Ovary (tissue), 3 donors: ENCODE measurements at regions not wholly inside any gene's neighbourhood (a gene's known extent, or its start where the extent isn't known, plus 50 kb on each side); places are given as distances from the start of the nearest gene placed in this dataset.

ENCODE experiments used
- EP300 ChIP-seq: sonication (generic); formaldehyde crosslinking; IDR thresholded peaks from one replicate; pipeline ENCODE4 v1.6.1; 2017; ENCODE audit warnings: antibody characterized with exemption
- POLR2A ChIP-seq: fragments of 450-650 bp; IDR thresholded peaks from one replicate; pipeline ENCODE4 v1.6.1; 2017; ENCODE audit warnings: antibody characterized with exemption, mild to moderate bottlenecking, moderate library complexity
- TF ChIP-seq, protein P1 (sequence below), 3 donors: fragments of 450-650 bp in 2 of 3; fragments of 200-600 bp in 1 of 3; IDR thresholded peaks; one replicate each; pipeline versions ENCODE4 v1.5.1 to v1.8.0; 2016 to 2022; ENCODE audit warnings: antibody characterized with exemption in 3 of 3, mild to moderate bottlenecking in 1 of 3
- donor health status: DM: no; HTN: no; CAD: no.

DNA sequence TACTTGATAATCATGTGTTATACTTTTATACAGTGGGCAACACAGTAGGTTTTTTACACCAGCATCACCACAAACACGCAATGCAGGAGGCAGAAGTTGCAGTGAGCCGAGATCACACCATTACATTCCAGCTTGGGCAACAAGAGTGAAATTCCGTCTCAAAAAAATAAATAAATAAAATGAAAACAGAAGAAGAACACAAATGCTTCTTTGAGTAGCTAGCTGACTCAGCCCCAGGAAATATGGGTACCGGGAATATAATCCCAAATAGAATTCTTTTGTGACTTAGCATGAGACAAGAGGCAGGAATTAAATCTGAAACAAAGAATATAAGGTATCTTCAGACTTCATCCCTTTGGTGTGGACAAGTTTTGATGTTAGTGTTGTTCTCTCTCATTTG, 164.2 kb upstream of the ATXN1 start:
- TF ChIP-seq POLR2A (no peak), EP300 (no peak)
- TF ChIP-seq, protein P1, sequence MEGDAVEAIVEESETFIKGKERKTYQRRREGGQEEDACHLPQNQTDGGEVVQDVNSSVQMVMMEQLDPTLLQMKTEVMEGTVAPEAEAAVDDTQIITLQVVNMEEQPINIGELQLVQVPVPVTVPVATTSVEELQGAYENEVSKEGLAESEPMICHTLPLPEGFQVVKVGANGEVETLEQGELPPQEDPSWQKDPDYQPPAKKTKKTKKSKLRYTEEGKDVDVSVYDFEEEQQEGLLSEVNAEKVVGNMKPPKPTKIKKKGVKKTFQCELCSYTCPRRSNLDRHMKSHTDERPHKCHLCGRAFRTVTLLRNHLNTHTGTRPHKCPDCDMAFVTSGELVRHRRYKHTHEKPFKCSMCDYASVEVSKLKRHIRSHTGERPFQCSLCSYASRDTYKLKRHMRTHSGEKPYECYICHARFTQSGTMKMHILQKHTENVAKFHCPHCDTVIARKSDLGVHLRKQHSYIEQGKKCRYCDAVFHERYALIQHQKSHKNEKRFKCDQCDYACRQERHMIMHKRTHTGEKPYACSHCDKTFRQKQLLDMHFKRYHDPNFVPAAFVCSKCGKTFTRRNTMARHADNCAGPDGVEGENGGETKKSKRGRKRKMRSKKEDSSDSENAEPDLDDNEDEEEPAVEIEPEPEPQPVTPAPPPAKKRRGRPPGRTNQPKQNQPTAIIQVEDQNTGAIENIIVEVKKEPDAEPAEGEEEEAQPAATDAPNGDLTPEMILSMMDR (IDR thresholded peaks at IDR 0.05), result no peak
